ENCODE measurements at regions not wholly inside any gene's neighbourhood (a gene's known extent, or its start where the extent isn't known, plus 50 kb on each side); places are given as distances from the start of the nearest gene placed in this dataset.

DNA sequence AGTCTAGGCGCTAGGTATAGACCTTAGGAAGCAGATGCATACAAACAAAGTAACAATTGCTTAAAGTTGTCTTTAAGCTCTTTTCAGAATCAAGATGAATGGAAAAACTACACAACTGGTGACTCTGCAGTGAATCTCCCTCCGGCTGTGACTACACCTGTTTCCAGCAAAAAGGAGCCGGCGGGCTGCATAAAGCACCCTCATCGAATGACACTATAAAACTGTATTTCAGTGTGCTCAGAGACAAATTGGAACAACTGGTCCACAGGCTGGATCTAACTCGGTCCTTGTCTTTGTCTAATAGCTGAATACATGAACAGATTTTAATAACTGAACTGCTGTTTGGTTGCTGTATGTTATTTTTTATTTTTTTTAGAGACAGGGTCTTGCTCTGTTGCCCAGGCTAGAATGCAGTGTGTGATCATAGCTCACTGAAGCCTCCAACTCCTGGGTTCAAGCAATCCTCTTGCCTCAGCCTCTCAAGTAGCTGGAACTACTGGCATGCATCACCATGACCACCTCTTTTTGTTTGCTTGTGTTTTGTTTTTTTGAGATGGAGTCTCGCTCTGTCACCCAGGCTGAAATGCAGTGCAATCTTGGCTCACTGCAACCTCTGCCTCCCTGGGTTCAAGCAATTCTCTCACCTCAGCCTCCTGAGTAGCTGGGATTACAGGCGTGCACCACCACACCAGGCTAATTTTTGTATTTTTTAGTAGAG lies 64.2 kb upstream of the SVIL start:
- peak; percentile 61 for TF ChIP-seq ZNF121 (tag by site-specific recombination; IDR thresholded peaks at IDR 0.05)
- TF ChIP-seq ZNF140 (tag by site-specific recombination; IDR thresholded peaks at IDR 0.05) = no peak
